Transverse colon (tissue), 3 donors: ENCODE measurements at regions not wholly inside any gene's neighbourhood (a gene's known extent, or its start where the extent isn't known, plus 50 kb on each side); places are given as distances from the start of the nearest gene placed in this dataset.

Source experiments
- CTCF ChIP-seq, 5 experiments: fragments of 200-600 bp in 3 of 5; fragments of 450-650 bp in 2 of 5; sonication (generic) in 3 of 5; IDR thresholded peaks; 1 replicate in 2 of 5; 2 replicates in 3 of 5; pipeline ENCODE4 v1.5.1; 2016 to 2017; ENCODE audit warnings: antibody characterized with exemption in 5 of 5, inconsistent platforms in 3 of 5, mild to moderate bottlenecking in 2 of 5, moderate library complexity in 1 of 5
- EP300 ChIP-seq: sonication (generic); formaldehyde crosslinking; IDR thresholded peaks from one replicate; pipeline ENCODE4 v1.6.1; 2017; ENCODE audit warnings: antibody characterized with exemption, low read depth
- POLR2A ChIP-seq: fragments of 450-650 bp; IDR thresholded peaks from one replicate; pipeline ENCODE4 v1.6.1; 2016; ENCODE audit warnings: antibody characterized with exemption, mild to moderate bottlenecking, moderate library complexity

GRCh38 chr4:128346054-128346716 lies 58.6 kb upstream of the PGRMC2 start:
- TF ChIP-seq POLR2A (no peak), CTCF (IDR thresholded peaks at IDR 0.05) (no peak), EP300 (no peak)
